OCI-LY1 (cell line): ENCODE measurements at regions not wholly inside any gene's neighbourhood (a gene's known extent, or its start where the extent isn't known, plus 50 kb on each side); places are given as distances from the start of the nearest gene placed in this dataset.

ENCODE experiments used
- EZH2 ChIP-seq: fragments of 200-600 bp; sonication (generic), shearing (Covaris generic); IDR thresholded peaks from 2 replicates; pipeline ENCODE4 v1.8.0; 2017; ENCODE audit warnings: borderline replicate concordance, mixed run types, mild to moderate bottlenecking, antibody characterized with exemption, low read length, moderate library complexity, mixed read lengths
- TF ChIP-seq, protein P1 (sequence below): fragments of 200-600 bp; sonication (generic), shearing (Covaris generic); IDR thresholded peaks from 2 replicates; pipeline ENCODE4 v1.5.1; 2017; ENCODE audit warnings: mild to moderate bottlenecking, antibody characterized with exemption, low read length, moderate library complexity, mixed read lengths

- TF ChIP-seq, protein P1, sequence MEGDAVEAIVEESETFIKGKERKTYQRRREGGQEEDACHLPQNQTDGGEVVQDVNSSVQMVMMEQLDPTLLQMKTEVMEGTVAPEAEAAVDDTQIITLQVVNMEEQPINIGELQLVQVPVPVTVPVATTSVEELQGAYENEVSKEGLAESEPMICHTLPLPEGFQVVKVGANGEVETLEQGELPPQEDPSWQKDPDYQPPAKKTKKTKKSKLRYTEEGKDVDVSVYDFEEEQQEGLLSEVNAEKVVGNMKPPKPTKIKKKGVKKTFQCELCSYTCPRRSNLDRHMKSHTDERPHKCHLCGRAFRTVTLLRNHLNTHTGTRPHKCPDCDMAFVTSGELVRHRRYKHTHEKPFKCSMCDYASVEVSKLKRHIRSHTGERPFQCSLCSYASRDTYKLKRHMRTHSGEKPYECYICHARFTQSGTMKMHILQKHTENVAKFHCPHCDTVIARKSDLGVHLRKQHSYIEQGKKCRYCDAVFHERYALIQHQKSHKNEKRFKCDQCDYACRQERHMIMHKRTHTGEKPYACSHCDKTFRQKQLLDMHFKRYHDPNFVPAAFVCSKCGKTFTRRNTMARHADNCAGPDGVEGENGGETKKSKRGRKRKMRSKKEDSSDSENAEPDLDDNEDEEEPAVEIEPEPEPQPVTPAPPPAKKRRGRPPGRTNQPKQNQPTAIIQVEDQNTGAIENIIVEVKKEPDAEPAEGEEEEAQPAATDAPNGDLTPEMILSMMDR, result no peak
- no peak for TF ChIP-seq EZH2
Measured at GRCh38 chrX:104419926-104420325, 146.1 kb upstream of the IL1RAPL2 start.
